DOHH2 (cell line): ENCODE measurements at regions not wholly inside any gene's neighbourhood (a gene's known extent, or its start where the extent isn't known, plus 50 kb on each side); places are given as distances from the start of the nearest gene placed in this dataset.

Experiments
- H3F3A ChIP-seq: fragments of 200-600 bp; sonication (generic), shearing (Covaris generic); 2 replicates; pipeline ENCODE4 v1.6.0; 2016; ENCODE audit warnings: antibody characterized with exemption, mild to moderate bottlenecking; ENCODE audit not compliant: control insufficient read depth, insufficient read depth
- H3K27ac ChIP-seq: fragments of 200-600 bp; sonication (generic); 2 replicates; pipeline ENCODE4 v1.5.1; 2014; ENCODE audit warnings: low read depth, mild to moderate bottlenecking, low read length, moderate library complexity
- H3K27me3 ChIP-seq: fragments of 200-600 bp; sonication (generic); 2 replicates; pipeline ENCODE4 v1.6.1; 2014; ENCODE audit warnings: mild to moderate bottlenecking, low read length, mixed read lengths; ENCODE audit not compliant: control insufficient read depth
- H3K36me3 ChIP-seq: fragments of 200-600 bp; sonication (generic); 2 replicates; pipeline ENCODE4 v1.6.1; 2014; ENCODE audit warnings: mild to moderate bottlenecking, low read length, moderate library complexity, mixed read lengths; ENCODE audit not compliant: control insufficient read depth
- H3K4me1 ChIP-seq: fragments of 200-600 bp; sonication (generic); 2 replicates; pipeline ENCODE4 v1.6.1; 2014; ENCODE audit warnings: mild to moderate bottlenecking, low read length, mixed read lengths; ENCODE audit not compliant: control insufficient read depth
- H3K4me2 ChIP-seq: fragments of 200-600 bp; sonication (generic); 2 replicates; pipeline ENCODE4 v1.6.0; 2014; ENCODE audit warnings: mild to moderate bottlenecking, low read length, moderate library complexity
- H3K4me3 ChIP-seq: fragments of 200-600 bp; sonication (generic); 2 replicates; pipeline ENCODE4 v1.5.1; 2014; ENCODE audit warnings: mild to moderate bottlenecking, low read length, mixed read lengths
- H3K79me2 ChIP-seq: fragments of 200-600 bp; sonication (generic); 2 replicates; pipeline ENCODE4 v1.6.1; 2014; ENCODE audit warnings: mild to moderate bottlenecking, low read length, mixed read lengths; ENCODE audit not compliant: control insufficient read depth
- H3K9me2 ChIP-seq: fragments of 200-600 bp; sonication (generic); replicated peaks from 2 replicates; pipeline ENCODE4 v1.6.1; 2014; ENCODE audit warnings: mild to moderate bottlenecking, low read length, mixed read lengths; ENCODE audit not compliant: control insufficient read depth
- H3K9me3 ChIP-seq: fragments of 200-600 bp; sonication (generic); 2 replicates; pipeline ENCODE4 v1.6.1; 2014; ENCODE audit warnings: antibody characterized with exemption, low read length, mixed read lengths; ENCODE audit not compliant: control insufficient read depth, insufficient read depth
- H4K20me1 ChIP-seq: fragments of 200-600 bp; sonication (generic); 2 replicates; pipeline ENCODE4 v1.6.0; 2014; ENCODE audit warnings: low read depth, mild to moderate bottlenecking, antibody characterized with exemption, low read length, moderate library complexity; ENCODE audit not compliant: control insufficient read depth, insufficient read depth
- CTCF ChIP-seq: fragments of 200-600 bp; sonication (generic); IDR thresholded peaks from one replicate; pipeline ENCODE4 v1.5.1; 2014; ENCODE audit warnings: antibody characterized with exemption, mild to moderate bottlenecking, low read depth, low read length; ENCODE audit not compliant: poor library complexity, severe bottlenecking
- EZH2phosphoT487 ChIP-seq: fragments of 200-600 bp; sonication (generic); IDR thresholded peaks from 2 replicates; pipeline ENCODE4 v1.6.1; 2017; ENCODE audit warnings: borderline replicate concordance, mild to moderate bottlenecking, antibody characterized with exemption, low read length, moderate library complexity, mixed read lengths

DNA sequence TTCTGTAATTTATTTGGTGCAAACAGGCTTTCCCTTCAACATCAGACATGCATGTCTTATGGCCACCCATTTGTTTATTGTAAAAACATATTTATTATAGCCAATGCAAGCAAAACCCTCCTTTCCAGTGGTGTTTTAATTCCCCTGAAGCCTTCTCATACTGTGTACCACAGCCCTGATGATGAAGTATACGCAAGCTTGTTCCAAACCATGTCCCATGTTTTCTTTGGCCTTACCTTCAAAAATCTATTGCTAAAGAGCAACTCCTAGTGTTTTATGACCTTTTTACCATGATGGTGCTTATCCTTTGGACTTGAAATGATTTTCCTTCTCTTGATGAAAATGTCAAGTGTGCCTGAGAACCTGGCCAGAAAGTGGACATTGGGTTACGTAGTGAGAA lies 85.9 kb upstream of the CCDC91 start:
- no peaks in the 10 kb centered on the region for H4K20me1 ChIP-seq
- H3K4me3 ChIP-seq: no peak overlapping the region
- H3K4me2 ChIP-seq: no peak overlapping the region
- no peaks in the 10 kb centered on the region for H3K9me3 ChIP-seq
- no peaks in the 10 kb centered on the region for H3K27me3 ChIP-seq
- H3F3A ChIP-seq: no peaks in the 10 kb centered on the region
- no peaks in the 10 kb centered on the region for H3K36me3 ChIP-seq
- no peaks in the 10 kb centered on the region for H3K79me2 ChIP-seq
- H3K4me1 ChIP-seq: peaks cover 8% of the 10 kb centered on the region
- TF ChIP-seq CTCF: no peak
- no peak for TF ChIP-seq EZH2phosphoT487
- no peaks in the 10 kb centered on the region for H3K9me2 ChIP-seq
- no peak overlapping the region for H3K27ac ChIP-seq

DNA sequence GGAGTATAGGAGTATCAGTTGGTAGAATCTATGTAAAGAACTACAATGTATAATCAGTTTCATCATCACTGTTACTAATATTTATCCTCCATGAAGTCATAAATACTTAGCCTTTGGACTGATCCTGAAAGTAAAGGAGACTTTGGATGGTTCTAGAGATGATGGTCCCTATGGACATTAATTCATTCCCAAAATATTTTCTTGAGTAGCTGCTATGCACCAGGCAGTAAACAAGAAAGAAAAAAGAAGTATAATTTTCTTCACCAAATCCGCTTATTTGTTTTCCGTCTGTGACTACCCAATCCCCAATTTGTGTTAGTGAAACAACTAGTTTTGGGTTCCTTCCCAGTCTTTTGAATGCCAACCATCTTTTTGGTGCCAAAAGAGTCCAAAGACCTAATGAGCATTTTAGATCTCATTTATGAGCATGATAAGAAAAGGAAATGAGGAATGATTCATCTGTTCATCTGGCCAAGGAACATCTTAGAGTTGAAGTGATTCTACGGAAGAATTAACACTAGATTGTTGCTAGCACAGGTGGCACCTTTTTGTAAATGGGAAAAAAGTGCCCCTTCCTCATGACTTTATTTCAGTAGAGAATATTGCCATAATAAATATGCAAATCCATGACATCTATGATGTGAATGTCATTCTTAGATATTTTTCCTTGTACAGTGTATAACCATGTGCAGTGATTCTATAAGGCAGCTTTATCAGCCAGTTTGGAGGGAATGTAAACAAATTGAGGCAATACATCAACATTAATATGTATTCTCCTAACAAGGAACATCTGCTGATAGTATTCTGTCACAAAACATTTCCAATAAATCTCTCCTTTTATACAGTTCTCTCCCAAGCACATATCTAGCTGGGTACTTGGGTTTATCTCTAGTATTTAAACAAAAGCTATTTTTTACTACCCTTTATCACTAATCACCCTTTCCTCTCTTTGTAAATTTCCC lies 85.1 kb upstream of the CCDC91 start:
- no peaks in the 10 kb centered on the region for H3K9me3 ChIP-seq
- no peaks in the 10 kb centered on the region for H3K36me3 ChIP-seq
- H3K9me2 ChIP-seq: no peaks in the 10 kb centered on the region
- H3K27me3 ChIP-seq: no peaks in the 10 kb centered on the region
- no peak overlapping the region for H3K4me2 ChIP-seq
- peaks cover 8% of the 10 kb centered on the region for H3K4me1 ChIP-seq
- no peaks in the 10 kb centered on the region for H3K79me2 ChIP-seq
- TF ChIP-seq EZH2phosphoT487 (no peak), CTCF (no peak)
- H3K27ac ChIP-seq: no peak overlapping the region
- H4K20me1 ChIP-seq: no peaks in the 10 kb centered on the region
- H3K4me3 ChIP-seq: no peak overlapping the region
- no peaks in the 10 kb centered on the region for H3F3A ChIP-seq

DNA sequence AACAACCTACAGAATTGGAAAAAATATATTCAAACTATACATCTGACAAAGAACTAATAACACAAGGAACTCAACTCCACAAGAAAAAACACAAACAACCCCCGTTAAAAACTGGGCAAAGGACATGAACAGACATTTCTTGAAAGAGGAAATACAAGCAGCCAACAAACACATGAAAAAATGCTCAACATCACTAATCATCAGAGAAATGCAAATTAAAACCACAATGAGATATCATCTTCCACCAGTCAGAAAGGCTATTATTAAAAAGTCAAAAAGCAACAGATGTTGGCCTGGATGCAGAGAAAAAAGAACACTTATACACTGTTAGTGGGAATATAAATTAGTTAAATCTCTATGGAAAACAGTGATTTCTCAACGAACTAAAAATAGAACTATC lies 82.6 kb upstream of the CCDC91 start:
- H3K36me3 ChIP-seq: no peaks in the 10 kb centered on the region
- H4K20me1 ChIP-seq: no peaks in the 10 kb centered on the region
- TF ChIP-seq CTCF: no peak
- TF ChIP-seq EZH2phosphoT487: no peak
- H3K9me2 ChIP-seq: no peaks in the 10 kb centered on the region
- H3K4me1 ChIP-seq: peaks cover 8% of the 10 kb centered on the region
- H3K27ac ChIP-seq: no peak overlapping the region
- H3K9me3 ChIP-seq: no peaks in the 10 kb centered on the region
- no peak overlapping the region for H3K4me3 ChIP-seq
- no peaks in the 10 kb centered on the region for H3K27me3 ChIP-seq
- H3F3A ChIP-seq: no peaks in the 10 kb centered on the region
- H3K4me2 ChIP-seq: no peak overlapping the region
- no peaks in the 10 kb centered on the region for H3K79me2 ChIP-seq
